K562 (cell line): ENCODE measurements at regions not wholly inside any gene's neighbourhood (a gene's known extent, or its start where the extent isn't known, plus 50 kb on each side); places are given as distances from the start of the nearest gene placed in this dataset.

Experiments used
- ATAC-seq: fragments of 200-7000 bp; cut with Tn5 transposase; 3 replicates; pipeline ENCODE4 v1.9.1; 2020; ENCODE audit warnings: moderate library complexity
- BruUV-seq: library from RNA; stranded (reverse); fragments of 400-500 nt; replicated peaks from 2 replicates; lab custom pipeline; 2021; lab: Mats Ljungman, UMichigan
- CTCF ChIA-PET: fragments of 300-600 bp; formaldehyde crosslinking; extraction: SDS; loops from one replicate; lab custom pipeline; 2021; ENCODE audit warnings: low intra/inter-chr PET ratio; lab: Yijun Ruan, JAX
- POLR2A ChIA-PET: fragments of 300-600, 350-650 bp; sonication (Branson Sonifier 250); formaldehyde crosslinking; extraction: SDS; loops from one replicate; lab custom pipeline; 2021; ENCODE audit warnings: antibody characterized with exemption, inconsistent platforms; lab: Yijun Ruan, JAX
- DNase-seq, 4 experiments: peaks; one replicate each; pipeline versions ENCODE4 v3.0.0 to v3.0.0-alpha.2; 2011 to 2018; ENCODE audit warnings: low spot score in 3 of 4, mixed read lengths in 3 of 4; ENCODE audit errors: extremely low read depth in 1 of 4
- FAIRE-seq: peaks from 2 replicates; lab custom pipeline; 2011; peaks lifted over from hg19 to GRCh38; lab: Jason Lieb, UNC
- H2AFZ ChIP-seq: 2 replicates; pipeline ENCODE4 v1.6.0; 2011; ENCODE audit warnings: low read depth, low read length, control low read depth, inconsistent platforms
- H3K27ac ChIP-seq: fragments of 200-600 bp; 3 replicates; pipeline ENCODE4 v1.8.0; 2011; ENCODE audit warnings: low read depth, mild to moderate bottlenecking, control low read depth, inconsistent platforms, low read length, moderate library complexity, mixed read lengths; ENCODE audit errors: extremely low read depth
- H3K27me3 ChIP-seq, 2 experiments: fragments of 300-600 bp in 1 of 2; 2 replicates in 1 of 2; 3 replicates in 1 of 2; pipeline versions ENCODE4 v1.6.0 to v1.8.0; 2011; ENCODE audit warnings: inconsistent platforms in 2 of 2, low read length in 2 of 2, mild to moderate bottlenecking in 1 of 2, mixed read lengths in 1 of 2, moderate library complexity in 1 of 2; ENCODE audit not compliant: control insufficient read depth in 2 of 2, insufficient read depth in 2 of 2
- H3K36me3 ChIP-seq: fragments of 300-600 bp; 3 replicates; pipeline ENCODE4 v1.8.0; 2011; ENCODE audit warnings: mild to moderate bottlenecking, low read length, inconsistent platforms; ENCODE audit not compliant: control insufficient read depth, insufficient read depth
- H3K4me1 ChIP-seq, 2 experiments: fragments of 200-600 bp in 1 of 2; replicated peaks in 1 of 2; 2 replicates in 1 of 2; 3 replicates in 1 of 2; pipeline versions ENCODE4 v1.5.1 to v1.8.0; 2011; ENCODE audit warnings: inconsistent platforms in 2 of 2, low read length in 2 of 2, mild to moderate bottlenecking in 1 of 2, mixed read lengths in 1 of 2, moderate library complexity in 1 of 2; ENCODE audit not compliant: control insufficient read depth in 2 of 2, insufficient read depth in 2 of 2
- H3K4me2 ChIP-seq: 2 replicates; pipeline ENCODE4 v1.6.1; 2011; ENCODE audit warnings: low read length, control low read depth, inconsistent platforms, mixed read lengths; ENCODE audit not compliant: insufficient read depth
- H3K4me3 ChIP-seq: fragments of 200-600 bp; sonication (generic), shearing (Covaris generic); 2 replicates; pipeline ENCODE4 v1.5.1; 2016; ENCODE audit warnings: control low read depth, inconsistent platforms
- H3K79me2 ChIP-seq: fragments of 200-600 bp; 3 replicates; pipeline ENCODE4 v1.8.0; 2011; ENCODE audit warnings: low read length, inconsistent platforms; ENCODE audit not compliant: control insufficient read depth, insufficient read depth
- H3K9ac ChIP-seq, 2 experiments: 2 replicates each; pipeline versions ENCODE4 v1.6.0 to v1.6.1; 2011; ENCODE audit warnings: low read depth in 2 of 2, low read length in 2 of 2, control low read depth in 1 of 2, inconsistent platforms in 1 of 2, mild to moderate bottlenecking in 1 of 2, mixed read lengths in 1 of 2; ENCODE audit not compliant: insufficient read depth in 1 of 2
- H3K9me1 ChIP-seq: one replicate; pipeline ENCODE4 v1.6.0; 2011; ENCODE audit warnings: inconsistent platforms, mild to moderate bottlenecking, low read length, moderate library complexity; ENCODE audit not compliant: control insufficient read depth, insufficient read depth
- H3K9me3 ChIP-seq: replicated peaks from 2 replicates; pipeline ENCODE4 v1.5.1; 2011; ENCODE audit warnings: low read depth, low read length, inconsistent platforms; ENCODE audit not compliant: control insufficient read depth, insufficient read depth
- H4K20me1 ChIP-seq: replicated peaks from 2 replicates; pipeline ENCODE4 v1.6.1; 2011; ENCODE audit warnings: low read length, inconsistent platforms, mixed read lengths; ENCODE audit not compliant: control insufficient read depth, insufficient read depth
- DACH1 ChIP-seq: fragments of 450-650 bp; IDR thresholded peaks from 2 replicates; pipeline ENCODE4 v1.6.1; 2018; ENCODE audit not compliant: partially characterized antibody
- TEAD1 ChIP-seq, 2 experiments: fragments of 450-650 bp in 1 of 2; sonication (generic) in 1 of 2; formaldehyde crosslinking; IDR thresholded peaks; 2 replicates each; pipeline versions ENCODE4 v1.4.0 to v1.8.0; 2020 to 2022; ENCODE audit warnings: mild to moderate bottlenecking in 2 of 2, missing genetic modification reagents in 1 of 2
- TEAD4 ChIP-seq, 2 experiments: sonication (generic) in 1 of 2; formaldehyde crosslinking in 1 of 2; IDR thresholded peaks; 2 replicates each; pipeline versions ENCODE4 v1.6.1 to v1.8.0; 2012 to 2022; ENCODE audit warnings: borderline replicate concordance in 1 of 2, inconsistent platforms in 1 of 2, low read length in 1 of 2, mild to moderate bottlenecking in 1 of 2, missing genetic modification reagents in 1 of 2
- WGBS: fragments of 100-300 bp; shearing (Covaris generic); methylation state at CpG from one replicate; pipeline ENCODE4 v1.1.6; 2016; ENCODE audit warnings: low coverage, mixed read lengths; ENCODE audit not compliant: insufficient coverage; ENCODE audit errors: missing lambda C conversion rate; 5-methylcytosine and 5-hydroxymethylcytosine counted together
- in situ Hi-C: fragments of 300-500 bp; cut with MboI; formaldehyde crosslinking; loops from 4 replicates; pipeline ENCODE4 v1.15.0; 2018; ENCODE audit warnings: inconsistent platforms, mixed read lengths
- intact Hi-C: fragments of 100-400 bp; cut with micrococcal nuclease; formaldehyde crosslinking; loops from 2 replicates; pipeline ENCODE4 v1.14.2; 2022

DNA sequence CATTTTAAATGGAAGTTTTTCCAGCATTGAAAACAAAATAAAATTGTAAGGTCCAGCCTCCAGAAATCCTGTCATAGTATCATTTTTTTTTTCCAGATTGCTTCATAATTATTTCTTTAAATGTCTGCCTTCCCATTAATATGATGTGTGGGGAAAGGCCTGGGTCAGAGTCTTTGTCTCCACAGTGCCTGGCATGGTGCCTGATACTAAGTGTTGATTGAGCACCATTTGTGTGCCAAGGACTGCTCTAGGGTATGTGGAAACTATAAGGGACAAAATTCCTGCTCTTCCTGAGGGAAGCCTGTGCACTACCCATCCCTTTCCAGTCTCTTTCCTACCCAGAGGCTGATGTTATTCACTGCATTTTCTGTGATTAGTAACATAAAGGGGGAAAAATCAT, 53.1 kb upstream of the BEND4 start:
- no TSS peak for BruUV-seq
- no peaks in the 10 kb centered on the region for H3K27me3 ChIP-seq
- no peaks in the 10 kb centered on the region for H3K9me3 ChIP-seq
- FAIRE-seq, result no peak
- H3K4me2 ChIP-seq, result no peak overlapping the region
- H3K36me3 ChIP-seq, result no peaks in the 10 kb centered on the region
- no peak overlapping the region for H3K27ac ChIP-seq
- ChIA-PET POLR2A (no interaction called here), CTCF (interaction anchor here (0.6 kb wide), 1 partner anchor 110 kb away, joined by 3 read pairs; no protein-coding TSS in a partner anchor)
- H4K20me1 ChIP-seq, result no peaks in the 10 kb centered on the region
- H3K9me1 ChIP-seq, result no peaks in the 10 kb centered on the region
- intact Hi-C loops, result no loop called here
- no peak overlapping the region for H3K9ac ChIP-seq
- no peaks in the 10 kb centered on the region for H3K79me2 ChIP-seq
- H3K4me3 ChIP-seq, result no peak overlapping the region
- DNase-seq, result no peak
- TF ChIP-seq TEAD4 (IDR thresholded peaks at IDR 0.05; ENCODE audit: low read length), result no peak
- TF ChIP-seq TEAD4 (CRISPR knock-in tag; IDR thresholded peaks at IDR 0.05; ENCODE audit: borderline replicate concordance), result no peak
- no peak for TF ChIP-seq DACH1
- in situ Hi-C loops, result no loop called here
- ATAC-seq, result no peak
- H2AFZ ChIP-seq, result no peak overlapping the region
- no peaks in the 10 kb centered on the region for H3K4me1 ChIP-seq

DNA sequence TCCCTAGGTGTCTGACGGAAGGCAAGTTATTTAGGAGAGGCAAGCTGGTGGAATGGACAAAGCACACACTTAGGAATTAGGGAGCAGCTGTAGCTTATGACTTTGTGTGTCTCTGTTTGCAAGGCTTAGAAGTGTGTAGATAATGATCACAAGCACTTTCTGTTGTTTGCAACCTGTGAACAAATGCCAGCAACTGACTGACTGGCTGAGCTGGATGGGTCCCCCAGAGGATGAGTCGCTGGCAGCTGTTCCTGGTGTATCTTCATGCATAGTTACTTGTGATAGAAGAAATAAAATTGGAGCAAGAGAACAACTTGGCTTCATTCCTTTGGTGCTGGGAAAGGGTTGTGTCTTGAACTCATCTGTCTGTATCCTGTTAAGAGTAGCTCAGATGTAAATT, 64.2 kb upstream of the BEND4 start:
- POLR2A ChIA-PET, result interaction anchor here (0.6 kb wide), 1 partner anchor 343 kb away, joined by 3 read pairs; no protein-coding TSS in a partner anchor
- no peaks in the 10 kb centered on the region for H3K9me1 ChIP-seq
- no peak overlapping the region for H3K9ac ChIP-seq
- H3K27ac ChIP-seq, result no peak overlapping the region
- BruUV-seq, result no TSS peak
- no peaks in the 10 kb centered on the region for H4K20me1 ChIP-seq
- FAIRE-seq, result no peak
- no peak overlapping the region for H3K4me3 ChIP-seq
- intact Hi-C loops, result no loop called here
- no peak overlapping the region for H2AFZ ChIP-seq
- peaks cover 3 to 7% of the 10 kb centered on the region in 2 experiments; a peak in 3 of 5 replicates for H3K27me3 ChIP-seq
- no peak for DNase-seq
- no peaks in the 10 kb centered on the region for H3K9me3 ChIP-seq
- H3K4me1 ChIP-seq, result no peaks in the 10 kb centered on the region
- no peak for ATAC-seq
- H3K79me2 ChIP-seq, result no peaks in the 10 kb centered on the region
- CTCF ChIA-PET, result no interaction called here
- no peak overlapping the region for H3K4me2 ChIP-seq
- WGBS, result 0% methylated on average over 2 of the region's 2 CpGs
- in situ Hi-C loops, result no loop called here
- no peaks in the 10 kb centered on the region for H3K36me3 ChIP-seq
- no peak for TF ChIP-seq TEAD1 (CRISPR knock-in tag; IDR thresholded peaks at IDR 0.05)
